DND-41 (cell line): ENCODE measurements at regions not wholly inside any gene's neighbourhood (a gene's known extent, or its start where the extent isn't known, plus 50 kb on each side); places are given as distances from the start of the nearest gene placed in this dataset.

Source experiments
- EZH2 ChIP-seq: IDR thresholded peaks from 3 replicates; pipeline ENCODE4 v1.6.1; 2012; ENCODE audit warnings: borderline replicate concordance, low read depth, mild to moderate bottlenecking, moderate library complexity, low read length, inconsistent platforms; ENCODE audit not compliant: severe bottlenecking
- TF ChIP-seq, protein P1 (sequence below): IDR thresholded peaks from 2 replicates; pipeline ENCODE4 v1.5.1; 2012; ENCODE audit warnings: borderline replicate concordance, low read length, moderate library complexity, mild to moderate bottlenecking; ENCODE audit not compliant: poor library complexity, severe bottlenecking; ENCODE audit errors: extremely low read depth

DNA sequence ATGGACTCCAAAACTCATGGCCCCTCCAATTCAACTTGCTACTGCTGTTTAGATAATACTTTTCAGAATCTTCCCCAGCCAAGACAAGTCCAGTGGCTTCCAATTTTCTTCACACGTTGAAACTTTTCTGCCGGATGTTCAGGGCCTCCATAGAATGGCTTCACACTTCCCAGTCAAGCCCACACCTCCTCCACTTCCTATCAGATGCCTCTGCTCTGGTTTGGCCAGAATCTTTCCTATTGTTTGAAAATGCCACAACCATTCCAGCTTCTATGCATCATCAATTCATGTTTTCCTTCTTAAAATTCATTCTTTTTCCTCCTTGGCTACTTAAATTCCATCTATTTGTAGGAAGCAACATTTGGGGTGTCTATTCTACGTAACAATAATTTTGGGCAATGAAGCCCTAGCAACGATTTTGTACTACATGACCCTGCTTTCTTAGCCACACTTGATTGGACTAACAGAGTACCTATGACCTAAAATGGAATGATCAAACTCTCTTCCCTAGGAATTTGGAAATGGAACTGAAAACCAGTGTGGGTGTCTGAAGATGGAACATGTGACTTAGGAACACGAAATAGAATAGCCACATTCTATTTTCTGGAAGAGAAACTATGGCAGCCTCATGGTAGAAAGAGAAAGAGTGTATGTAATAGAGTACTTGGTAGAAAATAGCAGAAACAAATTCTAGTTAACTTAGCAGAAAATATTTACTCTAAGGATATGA is 74.1 kb upstream of the CNIH3 start:
- TF ChIP-seq, protein P1, sequence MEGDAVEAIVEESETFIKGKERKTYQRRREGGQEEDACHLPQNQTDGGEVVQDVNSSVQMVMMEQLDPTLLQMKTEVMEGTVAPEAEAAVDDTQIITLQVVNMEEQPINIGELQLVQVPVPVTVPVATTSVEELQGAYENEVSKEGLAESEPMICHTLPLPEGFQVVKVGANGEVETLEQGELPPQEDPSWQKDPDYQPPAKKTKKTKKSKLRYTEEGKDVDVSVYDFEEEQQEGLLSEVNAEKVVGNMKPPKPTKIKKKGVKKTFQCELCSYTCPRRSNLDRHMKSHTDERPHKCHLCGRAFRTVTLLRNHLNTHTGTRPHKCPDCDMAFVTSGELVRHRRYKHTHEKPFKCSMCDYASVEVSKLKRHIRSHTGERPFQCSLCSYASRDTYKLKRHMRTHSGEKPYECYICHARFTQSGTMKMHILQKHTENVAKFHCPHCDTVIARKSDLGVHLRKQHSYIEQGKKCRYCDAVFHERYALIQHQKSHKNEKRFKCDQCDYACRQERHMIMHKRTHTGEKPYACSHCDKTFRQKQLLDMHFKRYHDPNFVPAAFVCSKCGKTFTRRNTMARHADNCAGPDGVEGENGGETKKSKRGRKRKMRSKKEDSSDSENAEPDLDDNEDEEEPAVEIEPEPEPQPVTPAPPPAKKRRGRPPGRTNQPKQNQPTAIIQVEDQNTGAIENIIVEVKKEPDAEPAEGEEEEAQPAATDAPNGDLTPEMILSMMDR: no peak
- TF ChIP-seq EZH2: no peak
